Spinal cord (tissue), 9 donors: ENCODE measurements at regions not wholly inside any gene's neighbourhood (a gene's known extent, or its start where the extent isn't known, plus 50 kb on each side); places are given as distances from the start of the nearest gene placed in this dataset.

Source experiments
- DNase-seq, 6 donors: peaks; one replicate each; pipeline versions ENCODE4 v3.0.0 to v3.0.0-alpha.2; 2013 to 2015; ENCODE audit warnings: low spot score in 6 of 6, low read depth in 4 of 6
- H3K27ac ChIP-seq: one replicate; pipeline ENCODE4 v1.5.1; 2013; ENCODE audit warnings: low read depth, low read length, control low read depth
- H3K27me3 ChIP-seq: one replicate; pipeline ENCODE4 v1.6.1; 2013; ENCODE audit warnings: low read length; ENCODE audit not compliant: control insufficient read depth, insufficient read depth
- H3K36me3 ChIP-seq: one replicate; pipeline ENCODE4 v1.6.1; 2013; ENCODE audit warnings: low read length; ENCODE audit not compliant: control insufficient read depth, insufficient read depth
- H3K4me1 ChIP-seq: one replicate; pipeline ENCODE4 v1.6.1; 2013; ENCODE audit warnings: low read length; ENCODE audit not compliant: control insufficient read depth, insufficient read depth
- H3K4me3 ChIP-seq: one replicate; pipeline ENCODE4 v1.5.1; 2013; ENCODE audit warnings: low read depth, low read length, control low read depth
- H3K9me3 ChIP-seq: one replicate; pipeline ENCODE4 v1.6.1; 2013; ENCODE audit warnings: low read length; ENCODE audit not compliant: control insufficient read depth, insufficient read depth
- WGBS: methylation state at CpG from one replicate; pipeline ENCODE4 v1.1.5; 2013; ENCODE audit warnings: missing lambda C conversion rate; ENCODE audit not compliant: insufficient coverage; 5-methylcytosine and 5-hydroxymethylcytosine counted together
- donor health status: healthy.

GRCh38 chr12:83476695-83477690 is 790.3 kb downstream of the TMTC2 start:
- H3K27ac ChIP-seq, result no peak overlapping the region
- no peak overlapping the region for H3K4me3 ChIP-seq
- H3K9me3 ChIP-seq, result no peaks in the 10 kb centered on the region
- WGBS, result no CpG with 5 or more reads among the region's 2 CpGs
- no peaks in the 10 kb centered on the region for H3K36me3 ChIP-seq
- H3K4me1 ChIP-seq, result no peaks in the 10 kb centered on the region
- no peaks in the 10 kb centered on the region for H3K27me3 ChIP-seq
- DNase-seq, result peak in 1 of 6 donors; percentile 13

GRCh38 chr12:83476006-83476405 is 789.3 kb downstream of the TMTC2 start:
- DNase-seq, result no peak
- Histone ChIP-seq H3K27ac (no peak overlapping the region), H3K36me3 (no peaks in the 10 kb centered on the region), H3K4me3 (no peak overlapping the region), H3K4me1 (no peaks in the 10 kb centered on the region), H3K9me3 (no peaks in the 10 kb centered on the region), H3K27me3 (no peaks in the 10 kb centered on the region)
- 100% methylated on average over 1 of the region's 1 CpG for WGBS

GRCh38 chr12:83474369-83474768 is 787.7 kb downstream of the TMTC2 start:
- H3K36me3 ChIP-seq, result no peaks in the 10 kb centered on the region
- no peak overlapping the region for H3K27ac ChIP-seq
- no peak for DNase-seq
- no CpG with 5 or more reads among the region's 2 CpGs for WGBS
- no peaks in the 10 kb centered on the region for H3K27me3 ChIP-seq
- H3K4me3 ChIP-seq, result no peak overlapping the region
- no peaks in the 10 kb centered on the region for H3K4me1 ChIP-seq
- H3K9me3 ChIP-seq, result no peaks in the 10 kb centered on the region

GRCh38 chr12:83473408-83474095 is 786.8 kb downstream of the TMTC2 start:
- H3K36me3 ChIP-seq, result no peaks in the 10 kb centered on the region
- WGBS, result 100% methylated on average over 2 of the region's 3 CpGs
- DNase-seq, result no peak
- no peak overlapping the region for H3K4me3 ChIP-seq
- H3K9me3 ChIP-seq, result no peaks in the 10 kb centered on the region
- H3K27me3 ChIP-seq, result no peaks in the 10 kb centered on the region
- H3K4me1 ChIP-seq, result no peaks in the 10 kb centered on the region
- no peak overlapping the region for H3K27ac ChIP-seq

GRCh38 chr12:83472772-83473171 is 786.1 kb downstream of the TMTC2 start:
- Histone ChIP-seq H3K36me3 (no peaks in the 10 kb centered on the region), H3K9me3 (no peaks in the 10 kb centered on the region), H3K27ac (no peak overlapping the region), H3K4me1 (no peaks in the 10 kb centered on the region), H3K4me3 (no peak overlapping the region), H3K27me3 (no peaks in the 10 kb centered on the region)
- WGBS, result 100% methylated on average over 1 of the region's 3 CpGs
- DNase-seq, result no peak

GRCh38 chr12:83472350-83472749 is 785.6 kb downstream of the TMTC2 start:
- H3K27ac ChIP-seq, result no peak overlapping the region
- no peak for DNase-seq
- H3K36me3 ChIP-seq, result no peaks in the 10 kb centered on the region
- H3K27me3 ChIP-seq, result no peaks in the 10 kb centered on the region
- no peak overlapping the region for H3K4me3 ChIP-seq
- no peaks in the 10 kb centered on the region for H3K9me3 ChIP-seq
- no peaks in the 10 kb centered on the region for H3K4me1 ChIP-seq
- WGBS, result 100% methylated on average over 2 of the region's 4 CpGs

GRCh38 chr12:83471341-83471740 is 784.6 kb downstream of the TMTC2 start:
- no peaks in the 10 kb centered on the region for H3K36me3 ChIP-seq
- H3K27me3 ChIP-seq, result no peaks in the 10 kb centered on the region
- H3K4me1 ChIP-seq, result no peaks in the 10 kb centered on the region
- 83% methylated on average over 2 of the region's 6 CpGs for WGBS
- no peak overlapping the region for H3K27ac ChIP-seq
- no peaks in the 10 kb centered on the region for H3K9me3 ChIP-seq
- no peak for DNase-seq
- H3K4me3 ChIP-seq, result no peak overlapping the region

GRCh38 chr12:83470749-83471148 is 784.0 kb downstream of the TMTC2 start:
- WGBS, result 78% methylated on average over 1 of the region's 3 CpGs
- H3K9me3 ChIP-seq, result no peaks in the 10 kb centered on the region
- no peak for DNase-seq
- H3K27me3 ChIP-seq, result no peaks in the 10 kb centered on the region
- no peaks in the 10 kb centered on the region for H3K36me3 ChIP-seq
- no peak overlapping the region for H3K27ac ChIP-seq
- no peak overlapping the region for H3K4me3 ChIP-seq
- H3K4me1 ChIP-seq, result no peaks in the 10 kb centered on the region

- Histone ChIP-seq H3K27ac (no peak overlapping the region), H3K36me3 (no peaks in the 10 kb centered on the region), H3K4me3 (no peak overlapping the region), H3K27me3 (no peaks in the 10 kb centered on the region), H3K4me1 (no peaks in the 10 kb centered on the region), H3K9me3 (no peaks in the 10 kb centered on the region)
- DNase-seq, result peak in 2 of 6 donors; percentile 13
- WGBS, result 88% methylated on average over 3 of the region's 5 CpGs
These were observed 782.5 kb downstream of the TMTC2 start for GRCh38 chr12:83468988-83469908.
